Activated naive CD4-positive, alpha-beta T cell (primary cell): ENCODE measurements at regions not wholly inside any gene's neighbourhood (a gene's known extent, or its start where the extent isn't known, plus 50 kb on each side); places are given as distances from the start of the nearest gene placed in this dataset.
"Not testable (repeated sequence)": the region's sequence is repeated elsewhere in the genome, so short reads cannot be mapped to it uniquely, and the experiment has no call there.

Experiments used
- DNase-seq, 4 experiments: peaks; one replicate each; lab custom pipeline; 2025; lab: John Stamatoyannopoulos, UW

DNA sequence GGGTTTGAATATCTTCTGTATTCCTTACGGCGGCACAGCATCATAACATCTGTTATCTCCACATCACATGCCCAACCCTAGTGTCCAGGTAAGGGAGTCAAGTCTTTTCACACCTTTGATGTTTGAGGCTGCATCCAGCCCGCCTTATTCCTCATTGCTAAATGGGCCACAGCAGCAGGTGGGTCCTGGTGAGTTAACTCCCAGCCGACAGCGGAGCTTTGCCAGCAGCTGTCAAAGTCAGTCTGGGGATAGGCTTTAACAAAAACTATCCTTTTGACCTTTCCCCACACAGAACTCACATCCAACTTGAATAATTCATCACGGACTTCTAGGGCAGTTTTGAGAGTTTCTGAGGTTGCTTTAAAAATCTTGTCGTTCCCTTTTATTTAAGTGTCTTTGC is 235.1 kb downstream of the DLEU7 start:
- no peak for DNase-seq

DNA sequence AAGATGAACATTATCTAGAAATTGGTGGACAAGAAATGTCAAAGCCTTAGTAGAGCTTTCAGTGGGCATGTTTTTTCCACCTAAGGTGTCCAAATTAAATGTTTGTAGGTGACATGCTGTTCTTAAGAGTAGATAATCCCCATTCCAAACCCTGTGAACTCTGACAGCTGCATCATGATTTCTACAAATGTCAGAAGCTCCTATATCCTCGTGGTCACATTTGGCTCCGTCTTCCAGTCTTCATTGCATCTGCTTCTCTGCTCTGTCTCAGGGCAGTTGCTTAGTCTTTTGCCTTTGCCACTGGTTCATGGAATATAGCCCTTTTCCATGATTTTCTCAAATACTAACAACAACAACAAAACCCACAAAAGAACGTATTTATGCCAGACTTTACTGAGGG is 234.5 kb downstream of the DLEU7 start:
- DNase-seq, result no peak

DNA sequence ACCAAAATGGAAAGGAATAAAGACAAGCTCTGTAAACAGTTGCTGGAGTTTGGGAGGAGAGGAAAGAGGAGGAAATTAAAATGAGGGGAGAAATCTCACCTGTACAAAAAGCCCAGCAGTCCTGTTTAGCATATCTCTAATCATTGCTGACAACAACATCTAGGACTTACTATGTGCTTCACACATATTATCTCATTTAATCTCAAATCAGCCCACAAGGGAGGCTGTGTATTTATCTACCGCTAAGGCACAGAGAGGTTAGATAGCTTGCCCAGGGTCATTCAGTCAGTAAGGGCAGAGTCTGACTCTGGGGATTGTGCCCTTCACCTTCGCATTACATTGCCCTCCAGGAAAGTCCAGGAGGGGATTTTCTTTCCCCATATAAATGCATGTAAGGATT is 233.3 kb downstream of the DLEU7 start:
- no peak for DNase-seq

DNA sequence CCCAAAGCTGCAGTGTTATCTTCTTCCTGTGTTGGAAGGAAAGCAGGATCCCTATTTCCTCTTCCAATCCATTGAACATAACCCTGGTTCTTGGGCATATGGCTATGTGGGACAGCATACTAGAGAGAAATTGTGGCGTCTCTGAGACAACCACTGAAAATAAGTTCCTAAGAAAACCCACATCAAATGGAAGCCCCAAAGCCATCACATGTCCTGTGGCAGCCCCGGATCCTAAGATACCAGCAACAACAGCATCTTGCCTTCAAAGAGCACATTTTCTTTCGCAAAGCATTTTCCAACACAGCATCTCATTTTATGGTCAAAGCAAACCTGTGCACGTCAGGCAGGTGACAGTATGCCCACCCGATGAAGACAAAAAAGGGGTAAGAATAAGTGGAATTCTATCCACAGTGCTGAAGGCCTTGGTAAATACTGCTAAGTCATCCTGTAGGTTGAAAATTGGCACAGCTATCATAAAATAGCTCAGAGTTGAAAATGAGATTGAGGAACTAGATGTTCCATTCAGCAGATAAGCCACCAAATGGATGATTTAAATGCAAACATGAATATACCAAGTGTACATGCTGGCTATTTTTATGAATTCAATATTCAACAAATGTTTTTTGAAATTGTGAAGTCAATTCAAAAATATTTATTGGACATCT is 232.2 kb downstream of the DLEU7 start:
- no peak for DNase-seq

DNA sequence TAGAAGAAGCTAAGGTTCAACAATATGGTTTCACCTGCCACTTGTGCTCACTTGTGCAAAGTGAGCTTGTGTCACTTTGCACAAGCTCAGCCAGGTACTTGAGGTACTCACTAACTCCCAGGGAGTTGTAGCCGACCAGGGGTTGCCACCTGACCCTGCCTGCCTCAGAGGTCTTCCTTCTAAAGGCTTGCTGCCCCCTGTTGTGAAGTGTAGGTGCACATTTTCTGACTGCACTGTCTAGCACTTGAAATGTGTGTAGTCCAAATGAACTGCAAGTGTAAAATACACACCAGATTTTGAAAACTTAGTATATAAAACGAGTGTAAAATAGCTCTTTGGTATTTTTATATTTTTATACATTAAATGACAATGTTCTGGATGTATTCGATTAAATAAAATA is 230.8 kb downstream of the DLEU7 start:
- no peak for DNase-seq

DNA sequence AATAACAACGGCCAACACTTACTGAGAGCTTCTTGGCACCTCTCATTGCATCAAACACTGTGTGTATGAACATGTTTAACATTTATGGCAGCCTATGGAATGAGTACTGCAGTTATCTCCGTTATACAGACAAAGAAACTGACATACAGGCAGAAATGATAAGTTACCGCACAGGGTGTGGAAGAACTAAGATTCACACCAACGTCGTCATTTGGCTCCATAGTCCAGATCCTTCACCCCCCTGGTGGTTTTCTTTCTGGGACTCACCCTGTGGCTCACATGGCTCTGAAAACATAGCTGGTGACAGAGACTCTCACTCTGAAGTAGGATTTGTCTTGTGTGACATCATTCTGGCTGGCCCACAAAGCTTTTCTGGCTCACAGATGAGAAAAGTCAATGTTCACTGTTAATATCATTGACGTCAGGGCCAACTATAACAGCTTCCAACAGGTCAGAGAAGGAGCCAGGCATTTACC is 230.1 kb downstream of the DLEU7 start:
- no peak for DNase-seq

DNA sequence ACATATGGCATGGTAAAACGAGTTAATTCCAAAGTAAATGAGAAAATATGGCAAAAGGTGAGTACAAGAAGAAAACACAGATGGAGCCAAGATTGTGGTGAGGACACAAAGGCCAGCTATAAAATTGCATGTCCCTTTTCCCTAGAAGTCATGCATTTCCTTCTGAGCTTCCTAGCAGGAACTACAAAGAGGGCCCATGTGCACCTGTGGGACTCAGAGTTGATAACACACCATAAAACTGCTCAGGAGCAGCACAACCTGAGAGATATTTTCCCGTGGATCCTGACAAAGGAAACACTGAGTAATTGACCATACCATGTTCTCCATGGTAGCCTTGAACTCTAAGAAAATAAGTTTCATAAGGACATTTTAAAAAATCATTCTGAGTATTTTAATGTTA is 228.3 kb downstream of the DLEU7 start:
- DNase-seq, result no peak

DNA sequence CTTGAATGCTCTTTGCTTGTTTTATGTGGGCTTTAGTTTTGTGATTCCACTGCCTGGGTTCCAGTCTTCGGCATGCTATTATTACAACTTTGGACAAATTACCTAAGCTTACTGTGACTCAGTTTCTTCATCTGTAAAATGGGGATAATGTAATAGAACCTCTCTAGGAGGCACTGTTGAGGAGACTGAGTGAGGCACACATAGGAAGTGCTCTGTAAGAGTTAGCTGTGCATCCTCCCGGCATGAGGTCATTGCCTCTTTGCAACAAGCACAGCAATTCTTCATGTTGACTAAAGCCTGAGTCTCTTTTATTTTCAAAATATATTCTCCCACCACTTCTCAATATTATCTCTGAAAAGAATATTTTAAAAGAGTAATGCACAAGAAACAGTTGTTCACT is 227.4 kb downstream of the DLEU7 start:
- DNase-seq, result no peak

DNA sequence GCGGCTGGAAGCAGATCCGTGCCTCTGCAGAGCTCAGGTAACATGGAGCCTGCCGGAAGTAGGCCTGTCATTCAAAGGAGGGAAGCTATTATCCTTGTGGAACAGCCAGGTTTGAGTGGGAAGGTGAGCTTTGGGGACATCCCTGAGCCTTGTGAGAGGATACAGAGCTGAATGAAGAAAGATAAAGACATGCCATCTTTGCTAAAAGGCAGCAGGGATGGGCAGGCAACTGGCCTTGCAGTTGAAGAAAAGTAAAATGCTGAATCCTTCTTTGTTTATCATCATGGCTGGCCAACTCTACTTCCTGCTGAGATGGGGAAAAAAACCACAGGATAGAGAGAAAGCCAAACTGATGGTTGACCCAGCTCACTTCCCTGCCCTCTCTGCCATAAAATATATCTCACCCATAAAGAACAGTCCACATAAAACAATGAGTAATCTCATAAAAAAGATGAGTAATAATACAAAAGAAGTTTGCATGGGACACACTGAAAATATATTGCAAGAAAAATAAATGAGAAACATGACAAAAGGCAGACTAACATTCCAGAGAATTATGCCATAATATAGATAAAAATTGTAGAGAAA is 226.3 kb downstream of the DLEU7 start:
- DNase-seq, result no peak

DNA sequence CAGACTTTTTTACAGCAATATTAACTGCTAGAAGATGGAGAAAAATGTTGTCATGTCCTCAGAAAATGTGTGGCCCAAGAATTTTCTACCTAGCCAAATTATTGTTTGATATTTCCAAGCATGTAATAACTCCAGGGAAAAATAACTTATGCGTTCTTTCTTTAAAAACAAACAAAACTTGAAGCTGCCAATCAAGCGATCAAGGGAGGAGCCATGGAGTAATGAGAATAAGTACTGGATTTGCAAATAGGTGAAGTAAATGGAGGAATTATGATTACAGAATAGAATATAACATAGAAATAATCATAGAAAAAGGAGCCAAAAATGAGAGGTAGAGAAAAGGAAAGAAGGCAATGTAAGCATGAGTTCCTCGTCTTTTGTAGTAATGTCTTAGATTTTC is 225.3 kb downstream of the DLEU7 start:
- no peak for DNase-seq

DNA sequence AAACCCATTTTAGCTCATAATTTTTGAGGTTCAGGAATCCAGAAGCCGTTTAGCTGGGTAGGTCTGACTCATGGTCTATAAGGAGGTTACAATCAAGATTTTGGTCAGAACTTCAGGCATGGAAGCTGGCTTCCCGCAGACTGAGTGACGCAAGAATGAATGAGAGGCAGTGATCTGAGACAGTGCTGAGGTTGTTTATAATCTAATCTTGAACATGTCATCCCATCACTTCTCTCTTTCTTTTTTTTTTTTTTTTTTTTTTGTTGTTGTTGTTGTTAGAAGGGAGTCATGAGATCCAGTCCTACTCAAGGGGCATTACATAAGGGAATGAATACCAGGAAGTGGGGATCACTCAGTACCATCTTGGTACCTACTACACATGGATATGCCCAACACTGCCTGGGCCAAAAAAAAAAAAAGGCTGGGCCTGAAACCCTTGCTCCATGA is 217.4 kb downstream of the DLEU7 start:
- no peak for DNase-seq

DNA sequence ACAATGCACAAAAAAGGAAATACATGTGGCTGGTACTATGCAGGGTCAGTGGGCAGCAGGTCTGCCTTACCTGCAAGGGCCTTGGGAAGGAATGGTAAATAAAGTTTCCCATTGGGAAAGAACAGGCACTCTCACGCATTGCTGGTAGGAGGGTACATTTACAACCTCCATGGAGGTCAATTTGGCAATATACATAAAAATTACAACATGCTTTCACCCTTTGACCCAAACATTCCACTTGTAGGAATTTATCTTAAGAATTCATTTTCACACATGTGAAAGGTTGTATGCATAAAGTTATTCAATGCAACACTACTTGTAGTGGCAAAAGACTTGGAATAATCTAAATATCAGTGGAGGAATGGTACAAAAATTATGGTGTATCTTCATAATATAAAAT is 216.4 kb downstream of the DLEU7 start:
- DNase-seq, result no peak

DNA sequence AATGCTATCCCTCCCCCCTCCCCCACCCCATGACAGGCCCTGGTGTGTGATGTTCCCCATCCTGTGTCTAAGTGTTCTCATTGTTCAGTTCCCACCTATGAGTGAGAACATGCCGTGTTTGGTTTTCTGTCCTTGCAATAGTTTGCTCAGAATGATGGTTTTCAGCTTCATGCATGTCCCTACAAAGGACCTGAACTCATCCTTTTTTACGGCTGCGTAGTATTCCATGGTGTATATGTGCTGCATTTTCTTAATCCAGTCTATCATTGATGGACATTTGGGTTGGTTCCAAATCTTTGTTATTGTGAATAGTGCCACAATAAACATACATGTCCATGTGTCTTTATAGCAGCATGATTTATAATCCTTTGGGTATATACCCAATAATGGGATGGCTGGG is 215.0 kb downstream of the DLEU7 start:
- not testable (repeated sequence) for DNase-seq

DNA sequence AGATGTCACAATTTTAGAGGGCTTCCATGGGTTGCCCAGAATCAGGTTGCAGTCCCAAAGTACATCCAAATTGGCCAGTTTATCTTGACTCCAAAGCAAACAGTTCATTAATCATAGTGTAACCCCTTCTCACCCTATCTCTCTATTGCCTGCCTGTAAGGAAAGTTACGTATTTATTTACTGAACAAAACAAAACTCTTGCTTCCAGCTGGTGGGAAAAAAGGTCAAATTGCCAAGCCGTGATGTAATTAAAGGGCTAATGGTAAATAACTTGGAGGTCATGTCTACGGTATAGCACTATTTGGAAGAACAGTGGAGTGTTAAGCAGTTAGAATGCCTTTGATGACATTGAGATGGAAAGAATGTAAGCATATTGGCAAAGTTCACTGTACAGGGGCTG is 214.0 kb downstream of the DLEU7 start:
- DNase-seq, result no peak

DNA sequence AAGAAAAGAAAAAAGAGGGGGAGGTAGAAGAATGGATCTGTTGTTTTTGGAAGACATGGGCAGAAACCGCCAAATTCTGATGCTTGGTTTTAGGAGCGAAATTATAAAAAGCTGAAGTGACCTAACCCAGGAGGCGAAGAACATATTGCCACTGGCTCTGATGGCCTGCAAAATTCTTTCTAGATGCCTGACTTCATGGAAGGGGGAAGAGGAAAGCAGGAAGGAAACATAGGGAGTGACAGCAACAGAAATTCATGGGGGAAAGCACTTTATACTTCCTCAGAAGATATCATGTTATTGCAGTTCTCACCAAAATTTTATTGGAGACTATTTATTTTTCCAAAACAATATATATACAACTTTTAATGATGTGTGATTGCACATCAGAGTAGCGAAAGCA is 213.5 kb downstream of the DLEU7 start:
- DNase-seq, result no peak

DNA sequence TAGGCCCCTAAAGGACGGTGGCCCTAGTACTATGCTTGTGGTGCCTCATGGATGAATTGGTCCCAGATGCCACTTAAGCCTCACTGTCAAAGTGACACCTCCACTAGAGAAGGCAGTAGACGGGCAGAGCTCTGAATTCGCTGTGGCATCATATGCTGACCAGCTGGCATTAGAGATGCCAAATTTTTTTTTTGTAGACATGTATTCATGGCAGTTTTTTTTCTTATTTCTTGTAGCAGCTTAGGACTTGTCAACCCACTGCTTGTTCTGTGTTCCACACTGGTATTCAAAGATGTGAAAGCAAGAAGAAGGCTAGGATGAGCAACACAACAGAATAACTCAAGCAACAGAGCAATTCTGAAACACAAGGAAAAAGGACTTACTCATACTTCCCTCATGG is 212.5 kb downstream of the DLEU7 start:
- no peak for DNase-seq

DNA sequence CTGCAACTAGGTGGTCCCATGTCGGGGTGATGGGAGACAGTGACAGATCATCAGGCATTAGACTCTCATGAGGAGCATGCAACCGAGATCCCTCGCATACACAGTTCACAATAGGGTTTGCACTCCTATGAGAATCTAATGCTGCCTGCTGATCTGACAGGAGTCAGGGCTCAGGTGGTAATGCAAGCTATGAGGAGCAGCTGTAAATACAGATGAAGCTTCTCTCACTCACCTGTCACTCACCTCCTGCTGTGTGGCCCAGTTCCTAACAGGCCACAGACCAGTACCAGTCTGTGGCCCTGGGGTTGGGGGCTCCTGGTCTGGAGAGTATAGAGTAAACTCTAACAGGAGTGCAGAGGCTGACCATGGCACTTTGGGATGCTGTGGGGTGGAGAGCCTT is 209.2 kb downstream of the DLEU7 start:
- no peak for DNase-seq

DNA sequence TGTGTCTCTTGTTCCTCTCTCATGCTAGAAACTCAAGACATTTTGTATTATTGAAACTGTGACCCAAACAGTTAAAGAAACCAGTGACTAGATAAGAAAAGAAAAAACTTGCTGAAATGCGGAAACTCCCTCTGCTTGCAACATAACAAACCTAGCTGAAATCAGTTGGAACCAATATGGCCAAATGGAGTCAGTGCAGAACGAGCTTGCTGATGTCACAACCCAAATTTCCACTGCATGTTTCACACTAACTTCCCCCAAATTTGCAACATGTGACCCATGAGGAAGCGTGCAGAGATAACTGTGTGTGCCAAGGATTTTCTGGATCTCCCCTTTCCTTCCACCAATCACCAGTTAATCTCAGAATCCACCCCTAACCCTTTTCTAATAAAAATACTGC is 208.0 kb downstream of the DLEU7 start:
- no peak for DNase-seq

DNA sequence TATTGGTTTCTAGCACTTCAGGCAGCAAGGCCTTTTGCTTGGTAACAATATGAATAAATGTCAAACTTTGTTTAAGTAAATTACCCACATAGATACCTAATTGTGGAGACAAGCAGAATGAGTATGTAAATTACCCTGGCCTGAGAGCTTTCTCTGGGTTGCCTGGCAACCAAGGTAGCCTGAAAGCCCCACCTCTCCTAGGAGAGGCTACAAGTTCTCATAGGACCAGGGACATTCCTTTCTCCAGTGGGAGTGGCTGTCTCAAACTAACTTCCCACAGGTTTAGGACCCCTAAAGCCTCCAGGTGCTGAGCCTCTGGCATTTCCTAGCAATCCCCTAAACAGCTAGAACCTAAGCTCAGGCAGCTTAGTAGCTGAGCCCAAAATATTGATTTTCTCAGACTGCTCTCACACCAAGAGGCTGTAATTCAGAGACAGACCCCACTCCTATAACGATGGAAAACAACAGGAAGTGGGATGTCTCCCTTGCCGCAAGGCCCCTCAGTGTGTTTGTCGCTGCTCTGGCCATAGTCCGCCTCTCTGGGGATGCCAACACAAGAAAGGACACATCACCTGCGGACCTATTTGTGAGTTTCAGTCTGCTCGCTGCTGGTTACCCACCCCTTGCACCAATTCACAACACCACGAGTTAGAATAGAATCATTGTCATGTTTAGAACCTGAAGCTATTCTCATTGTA is 207.3 kb downstream of the DLEU7 start:
- DNase-seq, result no peak

DNA sequence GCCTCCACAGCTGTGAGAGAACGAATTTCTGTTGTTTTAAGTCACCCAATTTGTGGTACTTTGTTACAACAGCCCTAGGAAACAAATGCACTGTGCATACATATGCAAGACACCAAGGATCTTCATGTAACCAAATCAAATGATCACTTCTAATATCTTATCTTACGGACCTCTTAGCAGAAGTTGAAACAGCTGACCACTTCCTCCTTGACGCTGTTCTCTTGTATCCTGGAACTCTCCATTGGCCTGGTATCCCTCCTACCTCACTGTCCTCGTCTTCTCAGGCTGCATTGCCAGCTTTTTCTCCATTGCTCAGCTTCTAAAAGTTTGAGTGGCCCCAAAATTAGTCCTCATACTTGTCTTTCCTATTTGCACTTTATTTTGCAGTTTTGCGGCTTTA is 200.4 kb downstream of the DLEU7 start:
- no peak for DNase-seq

DNA sequence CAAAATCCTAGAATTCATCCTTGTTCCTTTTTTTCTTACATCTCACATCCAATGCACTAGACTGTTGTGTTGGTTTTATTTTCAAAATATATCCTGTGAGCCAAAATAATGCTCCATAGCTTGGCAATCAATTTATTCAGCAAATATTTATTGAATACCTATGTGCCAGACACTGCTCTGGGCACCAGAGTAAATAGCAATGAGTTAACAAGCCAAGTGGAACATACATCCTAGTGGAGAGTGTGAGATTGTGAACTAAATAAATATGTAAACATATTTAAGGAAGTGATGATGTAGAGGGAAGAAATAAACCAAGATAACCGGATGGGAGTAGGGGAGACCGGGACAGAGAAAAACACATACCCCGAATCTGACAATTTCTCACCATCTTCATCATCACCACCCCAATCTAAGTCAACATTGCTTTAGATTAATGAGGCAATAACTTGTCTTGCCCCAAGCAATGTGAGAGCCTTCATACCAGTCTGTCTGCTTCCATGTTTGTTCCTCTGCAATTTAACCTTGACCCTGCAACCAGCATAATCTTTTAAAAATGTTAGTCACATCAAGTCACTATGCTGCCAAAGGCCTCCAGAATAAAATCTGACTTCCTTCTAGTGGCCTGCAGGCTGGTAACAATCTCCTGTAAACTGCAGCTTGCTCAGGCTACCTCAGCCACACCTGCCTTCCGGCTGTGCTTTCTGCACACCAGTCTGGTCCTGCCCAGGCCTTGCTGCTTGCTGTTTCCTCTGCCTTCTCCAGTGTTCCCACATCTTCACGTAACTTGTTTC is 199.2 kb downstream of the DLEU7 start:
- no peak for DNase-seq

DNA sequence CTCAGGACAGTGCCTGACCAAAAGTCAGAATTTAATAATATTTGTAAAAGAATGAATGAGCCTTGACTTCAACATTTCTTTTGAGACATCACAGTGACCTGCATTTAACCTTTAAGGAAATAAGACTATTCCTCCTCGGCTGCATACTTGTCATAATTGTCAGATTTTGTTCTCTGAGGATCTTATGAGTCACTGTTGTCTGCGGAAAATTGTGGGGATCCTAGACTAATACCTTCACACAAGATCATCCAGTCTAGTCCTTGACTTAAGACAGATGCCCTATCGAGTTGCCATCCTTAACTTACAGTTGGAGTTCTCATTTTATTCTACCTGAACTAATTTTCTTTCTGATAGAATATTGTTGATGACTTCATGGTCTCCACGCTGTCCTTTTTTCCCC is 198.4 kb downstream of the DLEU7 start:
- no peak for DNase-seq

DNA sequence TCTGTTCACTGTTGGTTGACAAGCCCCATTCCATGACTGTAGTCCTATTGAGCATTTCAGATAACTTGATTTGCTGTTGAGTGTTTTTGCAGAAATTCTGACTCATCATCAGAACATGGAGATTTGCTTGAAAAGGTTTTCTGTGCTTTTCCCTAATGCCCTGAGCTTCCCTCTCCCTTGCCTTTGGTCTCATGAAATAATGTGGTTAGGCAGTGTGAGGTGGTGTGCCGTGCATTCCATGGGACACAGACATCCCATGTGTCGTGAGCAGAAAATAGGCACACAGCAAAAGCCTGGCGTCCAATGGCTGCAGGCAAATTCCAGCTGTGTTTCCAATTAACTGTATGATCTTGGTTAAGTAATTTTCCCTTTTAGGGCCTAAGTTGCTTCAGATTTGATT is 197.4 kb downstream of the DLEU7 start:
- no peak for DNase-seq
